ENCODE measurements at regions not wholly inside any gene's neighbourhood (a gene's known extent, or its start where the extent isn't known, plus 50 kb on each side); places are given as distances from the start of the nearest gene placed in this dataset.

DNA sequence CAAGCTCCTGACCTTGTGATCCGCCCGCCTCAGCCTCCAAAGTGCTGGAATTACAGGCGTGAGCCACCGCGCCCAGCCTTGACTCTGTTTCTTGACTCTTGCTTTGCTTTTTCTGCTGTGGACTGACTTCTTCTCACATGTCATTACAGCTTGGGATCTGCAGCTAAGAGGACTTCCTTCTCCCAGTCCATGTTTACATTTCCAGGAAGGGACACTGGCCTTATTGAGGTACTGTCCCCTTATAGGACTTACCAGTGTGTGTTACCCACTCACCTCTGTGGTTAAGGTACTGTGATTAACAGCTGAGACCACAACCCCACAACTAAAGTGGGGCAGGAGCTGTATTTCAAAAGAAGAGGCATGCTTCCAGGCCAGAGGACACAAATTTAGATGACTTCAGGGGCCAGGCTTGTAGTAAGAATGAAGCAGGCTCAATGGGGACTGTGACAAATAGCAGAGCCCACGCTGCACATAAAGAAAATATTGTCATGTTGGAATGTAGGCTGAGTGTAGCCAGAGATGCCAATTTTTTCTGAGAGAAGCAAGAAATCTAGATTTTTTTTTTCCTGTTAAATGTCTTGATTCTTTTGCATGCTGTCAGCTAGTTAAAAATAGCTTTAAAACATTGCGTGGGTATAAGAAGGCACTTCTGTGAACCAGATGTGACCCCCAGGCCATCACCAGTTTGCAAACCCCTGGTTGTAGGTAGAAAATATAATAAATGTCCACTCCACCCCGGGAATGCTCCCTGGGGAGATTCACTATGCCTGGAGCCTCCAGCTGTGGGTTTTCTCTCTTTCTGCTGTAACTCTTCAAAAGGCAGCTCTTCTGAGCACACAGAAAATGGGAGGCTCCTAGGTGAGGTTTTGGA lies 75.0 kb downstream of the PTPDC1 start:
- DNase-seq (ENCODE audit: low read depth), result no peak

DNA sequence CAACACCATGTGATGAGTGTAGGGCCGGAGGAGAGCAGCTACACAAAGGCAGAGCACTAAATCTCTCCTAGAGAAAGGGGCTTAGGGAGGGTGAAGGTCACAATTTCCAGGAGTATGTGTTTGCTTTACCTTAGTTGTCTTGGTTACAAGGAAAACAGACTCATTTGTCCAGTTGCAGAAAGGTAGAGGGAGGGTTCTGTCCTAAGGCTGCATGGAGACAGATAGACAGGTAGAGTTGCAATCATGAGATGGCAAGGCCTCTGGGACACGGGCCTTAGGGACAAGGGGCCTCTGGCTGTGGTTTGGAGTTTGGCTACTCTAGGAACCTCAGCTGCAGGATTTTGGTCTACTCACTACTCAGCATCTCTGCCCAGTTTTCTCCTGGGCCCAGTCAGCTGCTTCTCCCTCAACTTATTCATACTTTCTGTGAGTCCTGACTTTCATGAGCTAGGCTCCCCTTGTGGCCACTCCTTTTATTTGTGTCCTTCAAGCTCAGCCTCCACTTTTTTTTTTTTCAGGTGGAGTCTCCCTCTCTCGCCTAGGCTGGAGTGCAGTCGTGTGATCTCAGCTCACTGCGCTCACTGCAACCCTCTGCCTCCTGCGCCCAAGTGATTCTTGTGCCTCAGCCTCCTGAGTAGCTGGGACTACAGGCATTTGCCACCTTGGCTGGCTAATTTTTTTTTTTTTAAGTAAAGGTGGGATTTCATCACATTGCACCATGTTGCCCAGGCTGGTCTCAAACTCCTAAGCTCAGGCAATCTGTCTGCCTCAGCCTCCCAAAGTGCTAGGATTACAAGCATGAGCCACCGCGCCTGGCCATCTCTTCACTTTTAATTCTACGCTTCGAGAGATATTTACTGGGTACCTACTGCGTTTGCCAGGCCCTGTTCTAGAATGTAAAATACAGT lies 76.6 kb downstream of the PTPDC1 start:
- peak; percentile 32 for DNase-seq (ENCODE audit: low read depth)

GRCh38 chr9:94161673-94162072 lies 77.4 kb downstream of the PTPDC1 start:
- DNase-seq (ENCODE audit: low read depth), result no peak

DNA sequence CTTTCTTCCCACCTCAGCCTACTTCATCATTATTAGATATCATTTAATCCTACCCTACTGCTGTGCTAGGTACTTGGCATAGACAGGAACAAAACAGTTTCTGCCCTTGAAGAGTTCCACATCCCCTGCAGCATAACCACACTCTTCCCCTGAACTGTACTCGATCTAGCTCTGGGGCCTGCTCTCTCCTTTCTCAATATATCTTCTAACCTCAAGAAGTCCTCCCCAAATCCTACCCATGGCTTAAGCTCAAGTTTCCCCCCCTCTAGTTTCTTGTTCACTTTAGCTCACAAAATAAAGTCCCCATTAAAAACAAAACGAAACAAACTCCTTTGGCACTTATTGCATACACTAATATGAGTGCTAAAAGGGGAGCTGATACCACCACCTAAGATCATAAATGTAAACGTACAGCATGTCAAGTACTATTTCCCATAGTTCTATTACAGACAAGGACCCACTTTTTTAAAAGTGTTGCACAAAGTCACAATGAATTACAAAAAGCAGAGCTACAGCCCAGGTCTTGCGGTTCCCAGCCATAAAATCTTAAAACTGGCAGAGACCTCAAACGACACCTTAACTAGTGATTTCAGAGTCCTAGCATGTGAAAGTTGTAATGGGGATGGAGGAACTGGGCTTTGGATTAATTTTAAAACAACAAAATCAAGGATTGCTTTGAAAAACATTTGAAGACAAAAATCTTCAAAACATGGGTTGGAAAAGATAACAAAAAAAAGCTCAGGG lies 80.7 kb downstream of the PTPDC1 start:
- no peak for DNase-seq (ENCODE audit: low read depth)

DNA sequence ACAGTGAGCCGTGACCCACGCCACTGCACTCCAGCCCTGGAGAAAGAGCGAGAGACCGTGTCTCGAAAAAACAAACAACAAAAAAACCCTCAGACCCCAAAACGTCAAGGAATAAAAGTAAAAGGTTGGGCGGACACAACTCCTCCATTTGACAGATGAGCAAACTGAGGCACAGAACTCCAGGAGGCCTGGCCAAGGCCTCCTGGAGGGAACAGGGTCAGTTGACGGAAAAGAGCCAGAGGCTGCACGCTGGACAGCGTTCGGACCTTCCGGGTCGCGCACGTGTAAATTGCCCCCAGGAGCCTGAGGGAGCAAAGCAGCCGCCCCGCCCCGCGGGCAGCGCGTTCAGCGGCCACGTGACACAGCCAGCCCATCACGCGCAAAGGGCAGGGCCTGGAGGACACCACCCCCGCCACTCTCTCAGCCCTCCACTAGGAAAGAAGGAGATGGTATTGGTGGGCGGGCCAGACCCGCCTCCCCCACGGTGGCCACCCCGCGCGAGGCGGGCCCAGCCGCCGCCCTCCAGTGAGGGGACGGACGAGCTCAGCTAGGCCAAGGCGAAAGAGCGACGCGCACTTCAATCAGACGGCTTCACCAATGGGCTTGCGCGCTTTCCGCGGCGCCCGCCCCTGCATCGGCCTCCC lies 81.5 kb downstream of the PTPDC1 start:
- peak; percentile 99 for DNase-seq (ENCODE audit: low read depth)

DNA sequence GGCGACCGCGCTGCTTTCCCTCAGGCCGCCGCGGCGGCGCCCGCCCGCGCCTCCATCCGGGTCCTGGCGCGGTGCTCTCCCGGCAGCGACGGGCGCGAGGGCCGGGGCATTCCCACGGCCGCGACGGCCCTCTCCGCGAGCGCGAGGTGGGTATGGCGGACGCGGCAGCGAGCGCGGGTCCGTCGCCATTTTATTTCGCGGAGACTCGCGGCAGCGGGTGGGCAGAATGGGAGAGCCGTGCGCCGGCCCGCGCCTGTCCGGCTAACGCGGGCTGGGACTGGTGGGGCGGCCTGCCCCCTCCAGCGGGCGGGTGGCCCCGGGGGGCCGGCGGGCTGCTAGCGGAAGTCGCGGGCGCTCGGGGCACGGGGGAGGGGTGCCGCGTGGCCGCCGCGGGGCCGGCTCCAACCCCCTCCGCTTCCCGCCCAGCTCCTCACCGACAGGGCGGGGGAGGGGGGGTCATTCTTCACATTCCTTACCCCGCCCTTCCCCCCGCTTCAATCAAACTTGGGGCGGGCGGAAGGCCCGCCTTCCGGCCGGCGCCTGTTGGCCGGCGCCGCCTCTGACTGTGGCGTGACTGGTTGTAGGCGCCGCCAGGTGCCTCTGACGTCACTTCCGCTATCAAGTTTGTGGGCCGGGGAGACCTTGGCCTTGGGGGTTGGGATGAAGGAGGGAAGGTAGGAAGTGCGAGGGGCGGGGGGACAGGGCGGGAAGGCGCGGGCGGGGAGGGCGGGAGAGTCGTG lies 82.1 kb downstream of the PTPDC1 start:
- peak; percentile 98 for DNase-seq (ENCODE audit: low read depth)

DNA sequence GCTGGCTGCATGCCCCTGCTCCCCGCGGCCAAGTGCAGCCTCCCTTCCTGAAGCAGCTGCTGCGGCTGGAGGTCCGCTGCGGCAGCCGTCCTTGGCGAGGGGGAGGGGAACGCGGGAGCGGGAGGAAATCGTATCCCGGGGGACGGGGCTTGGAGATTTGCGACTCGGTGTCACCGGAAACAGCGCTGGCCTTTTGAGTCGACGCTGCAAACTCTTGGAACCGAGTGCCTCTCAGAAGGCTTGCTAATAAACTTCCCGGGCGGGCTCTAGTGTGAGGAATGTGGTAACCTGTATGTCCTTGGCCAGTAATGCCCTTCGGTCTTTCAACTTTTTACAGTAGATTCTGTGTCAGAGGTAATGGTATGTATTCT lies 82.7 kb downstream of the PTPDC1 start:
- DNase-seq (ENCODE audit: low read depth), result no peak

DNA sequence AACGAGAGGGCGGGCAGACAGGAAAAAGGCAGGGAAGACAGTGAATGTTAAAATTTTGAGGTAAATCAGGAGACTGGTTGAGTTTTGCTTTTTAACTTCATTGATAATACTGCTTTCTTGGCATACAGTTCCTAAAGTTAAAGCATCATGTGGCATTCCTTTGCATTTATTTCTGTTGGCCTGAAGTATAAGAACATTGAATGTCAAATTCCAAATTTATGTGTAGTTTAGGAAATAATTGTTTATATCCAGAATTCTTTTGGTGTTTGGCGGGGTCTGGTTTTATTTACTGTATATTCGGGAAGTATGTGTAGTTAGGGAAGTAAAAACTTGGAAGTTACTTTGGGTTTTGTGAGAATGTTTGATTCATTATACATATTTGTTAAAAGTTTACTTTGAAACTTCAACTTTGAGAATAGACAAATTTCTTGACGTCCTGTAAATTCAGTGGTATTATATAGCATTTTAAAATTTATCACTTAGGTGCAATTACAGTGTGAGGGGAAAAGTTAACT lies 83.2 kb downstream of the PTPDC1 start:
- DNase-seq (ENCODE audit: low read depth), result no peak

DNA sequence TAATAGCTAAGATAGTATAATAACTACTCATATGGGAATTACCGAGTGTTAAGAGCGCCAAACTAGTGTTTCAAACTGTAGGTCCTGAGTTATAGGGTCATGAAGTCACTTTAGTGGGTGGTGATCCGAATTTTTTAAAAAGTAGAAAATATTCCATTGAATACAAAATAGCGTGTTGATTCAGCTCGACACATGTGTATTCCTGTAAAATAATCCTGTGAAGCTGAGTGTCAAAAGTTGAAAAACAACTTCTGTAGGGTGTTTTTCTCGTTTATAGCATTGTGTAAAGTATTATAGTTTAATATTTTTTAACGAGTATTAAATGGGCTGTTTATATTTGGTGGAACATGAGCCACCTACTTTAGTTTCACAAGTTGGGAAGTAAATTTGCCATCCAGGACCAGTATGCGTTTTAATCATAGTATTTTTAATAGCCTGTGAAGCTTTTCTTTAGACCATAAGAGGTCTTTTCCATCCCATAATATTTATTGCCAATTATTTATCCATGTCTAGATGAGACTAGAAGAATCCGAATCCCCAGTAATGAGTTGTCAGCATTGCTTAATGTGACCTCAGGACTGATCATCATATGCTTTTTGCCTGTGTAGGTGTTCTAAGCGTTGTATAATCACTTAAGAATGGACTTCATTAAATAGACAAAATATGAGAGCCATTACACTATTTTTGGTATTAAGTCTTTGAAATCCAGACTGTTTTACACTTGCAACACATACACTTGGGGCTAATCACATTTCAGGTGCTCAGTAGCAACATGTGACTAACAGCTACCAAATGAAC lies 84.1 kb downstream of the PTPDC1 start:
- no peak for DNase-seq (ENCODE audit: low read depth)

DNA sequence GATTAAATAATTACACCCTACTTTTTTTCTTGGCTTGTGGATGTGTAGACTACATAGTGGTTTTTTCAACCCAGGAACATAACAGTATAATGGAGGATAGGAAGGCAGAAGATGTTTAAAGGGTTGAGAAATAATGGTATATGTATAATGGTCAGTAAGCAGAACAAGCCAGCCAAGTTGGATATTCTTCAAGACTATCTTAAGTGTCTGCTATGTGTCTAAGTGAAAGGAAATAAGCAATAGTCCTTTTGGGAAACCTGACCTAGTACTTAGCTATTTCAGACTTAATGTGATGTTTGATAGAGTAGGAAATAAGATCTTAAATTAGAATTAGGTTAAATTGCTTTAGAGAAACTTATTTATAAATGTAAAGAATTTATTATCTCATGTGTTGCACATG lies 85.7 kb downstream of the PTPDC1 start:
- DNase-seq (ENCODE audit: low read depth), result no peak

- no peak for DNase-seq (ENCODE audit: low read depth)
Observed at GRCh38 chr9:94173632-94174031, 85.5 kb upstream of the ZNF169 start.

DNA sequence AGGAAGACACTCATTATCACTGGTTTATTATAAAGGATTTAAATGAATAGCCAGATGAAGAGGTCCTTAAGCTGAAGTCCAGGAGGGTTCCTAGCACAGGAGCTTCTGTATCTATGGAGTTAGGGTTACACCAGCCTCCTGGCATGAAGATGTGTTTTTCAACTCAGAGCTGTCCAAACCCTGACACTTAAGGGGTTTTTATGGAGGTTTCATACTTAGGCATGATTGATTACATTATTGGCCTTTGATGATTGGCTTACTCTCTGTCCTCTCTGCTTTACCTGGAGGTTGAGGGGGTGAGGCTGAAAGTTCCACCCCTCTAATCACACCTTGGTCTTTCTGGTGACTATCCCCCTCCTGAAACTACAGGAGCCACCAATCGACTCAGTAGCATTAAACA lies 84.9 kb upstream of the ZNF169 start:
- no peak for DNase-seq (ENCODE audit: low read depth)

- DNase-seq (ENCODE audit: low read depth), result peak; percentile 65
Observed at GRCh38 chr9:94175669-94176068, 83.4 kb upstream of the ZNF169 start.

GRCh38 chr9:94176608-94177007 lies 82.5 kb upstream of the ZNF169 start:
- DNase-seq (ENCODE audit: low read depth), result peak; percentile 73

- DNase-seq (ENCODE audit: low read depth), result no peak
Observed at GRCh38 chr9:94178927-94179326, 80.2 kb upstream of the ZNF169 start.

- DNase-seq (ENCODE audit: low read depth), result no peak
Observed at GRCh38 chr9:94181408-94182181, 77.5 kb upstream of the ZNF169 start.

DNA sequence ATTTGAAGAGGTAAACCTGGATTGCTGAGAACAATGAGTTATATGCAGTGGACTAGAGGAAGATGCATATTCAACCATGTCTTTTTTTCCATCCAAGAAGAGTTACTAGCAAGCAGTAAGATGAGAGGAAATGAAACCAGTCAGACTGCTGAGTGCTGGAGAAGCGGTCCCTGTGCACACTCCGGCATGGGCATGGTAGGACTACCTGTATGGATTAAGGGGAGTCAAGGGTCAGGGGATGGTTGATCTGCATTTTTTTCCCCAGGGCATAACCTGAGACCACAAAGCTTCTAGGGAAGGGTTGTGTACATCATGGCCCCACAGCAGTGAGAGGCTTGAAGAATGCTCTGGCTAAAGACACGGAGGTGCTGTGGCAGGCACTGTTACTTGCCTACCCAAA lies 76.6 kb upstream of the ZNF169 start:
- DNase-seq (ENCODE audit: low read depth), result no peak

GRCh38 chr9:94183240-94183999 lies 75.7 kb upstream of the ZNF169 start:
- DNase-seq (ENCODE audit: low read depth), result no peak

Measured in HT1080 (cell line).